Activated CD4-positive, alpha-beta T cell treated with anti-CD3 and anti-CD28 coated beads for 36 hours (primary cell): ENCODE measurements at regions not wholly inside any gene's neighbourhood (a gene's known extent, or its start where the extent isn't known, plus 50 kb on each side); places are given as distances from the start of the nearest gene placed in this dataset.
"Not testable (repeated sequence)": the region's sequence is repeated elsewhere in the genome, so short reads cannot be mapped to it uniquely, and the experiment has no call there.

Source experiments
- ATAC-seq: fragments of 200-7000 bp; cut with Tn5 transposase; one replicate; pipeline ENCODE4 v1.10.0; 2021; ENCODE audit warnings: mild to moderate bottlenecking, moderate library complexity
- CTCF ChIA-PET: fragments of 350-600 bp; sonication (Branson Sonifier 250); formaldehyde crosslinking; loops from one replicate; lab custom pipeline; 2021; ENCODE audit warnings: antibody characterized with exemption; lab: Charles Lee
- POLR2A ChIA-PET: fragments of 350-600 bp; sonication (Branson Sonifier 250); formaldehyde crosslinking; loops from one replicate; lab custom pipeline; 2021; ENCODE audit warnings: antibody characterized with exemption, inconsistent platforms; lab: Charles Lee
- DNase-seq: peaks from one replicate; pipeline ENCODE4 v3.0.0-alpha.2; 2020
- H3K27ac Mint-ChIP-seq: one replicate; pipeline ENCODE4 v1.8.0; 2021; ENCODE audit warnings: mixed read lengths
- H3K27me3 Mint-ChIP-seq: one replicate; pipeline ENCODE4 v1.8.0; 2021; ENCODE audit warnings: mixed read lengths
- H3K36me3 Mint-ChIP-seq: one replicate; pipeline ENCODE4 v1.8.0; 2021; ENCODE audit warnings: low read depth, mixed read lengths
- H3K4me1 Mint-ChIP-seq: one replicate; pipeline ENCODE4 v1.8.0; 2021; ENCODE audit warnings: mixed read lengths
- H3K4me3 Mint-ChIP-seq: one replicate; pipeline ENCODE4 v1.8.0; 2021; ENCODE audit warnings: mild to moderate bottlenecking, moderate library complexity, mixed read lengths
- H3K9me3 Mint-ChIP-seq: one replicate; pipeline ENCODE4 v1.8.0; 2021; ENCODE audit warnings: low read depth, mixed read lengths
- intact Hi-C, 2 experiments: fragments of 100-400 bp; cut with DNase I in 1 of 2; cut with micrococcal nuclease in 1 of 2; formaldehyde crosslinking; loops; one replicate each; pipeline versions ENCODE4 v1.14.2 to v1.15.1; 2022 to 2024; cut with DNase I, micrococcal nuclease

DNA sequence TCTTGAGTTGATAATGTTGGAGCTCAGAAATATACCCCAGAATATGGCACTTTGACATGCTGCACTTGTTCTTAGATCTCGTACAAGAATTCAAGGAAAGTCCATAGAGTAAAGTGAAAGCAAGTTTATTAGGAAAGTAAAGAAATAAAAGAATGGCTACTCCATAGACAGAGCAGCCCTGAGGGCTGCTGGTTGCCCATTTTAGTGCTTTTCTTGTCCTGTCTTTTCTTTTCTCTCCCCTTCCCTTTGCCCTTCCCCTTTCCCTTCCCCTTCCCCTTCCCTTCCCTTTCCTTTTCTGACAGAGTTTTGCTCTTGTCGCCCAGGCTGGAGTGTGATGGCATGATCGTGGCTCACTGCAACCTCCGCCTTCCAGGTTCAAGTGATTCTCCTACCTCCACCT lies 283.4 kb upstream of the SEMA6A start:
- ATAC-seq, H3K4me1 Mint-ChIP-seq, H3K36me3 Mint-ChIP-seq, intact Hi-C loops, H3K4me3 Mint-ChIP-seq, H3K27me3 Mint-ChIP-seq, DNase-seq, H3K9me3 Mint-ChIP-seq, POLR2A ChIA-PET, CTCF ChIA-PET, H3K27ac Mint-ChIP-seq: not testable (repeated sequence)

- DNase-seq (no peak), ATAC-seq (no peak)
- Mint-ChIP-seq H3K27ac (no peak overlapping the region), H3K36me3 (no peaks in the 10 kb centered on the region), H3K4me1 (no peaks in the 10 kb centered on the region), H3K9me3 (no peaks in the 10 kb centered on the region), H3K4me3 (no peak overlapping the region), H3K27me3 (peaks cover 2% of the 10 kb centered on the region)
- ChIA-PET CTCF (no interaction called here), POLR2A (no interaction called here)
- intact Hi-C loops, result no loop called here
Measured at GRCh38 chr5:116856271-116856670, 281.6 kb upstream of the SEMA6A start.

DNA sequence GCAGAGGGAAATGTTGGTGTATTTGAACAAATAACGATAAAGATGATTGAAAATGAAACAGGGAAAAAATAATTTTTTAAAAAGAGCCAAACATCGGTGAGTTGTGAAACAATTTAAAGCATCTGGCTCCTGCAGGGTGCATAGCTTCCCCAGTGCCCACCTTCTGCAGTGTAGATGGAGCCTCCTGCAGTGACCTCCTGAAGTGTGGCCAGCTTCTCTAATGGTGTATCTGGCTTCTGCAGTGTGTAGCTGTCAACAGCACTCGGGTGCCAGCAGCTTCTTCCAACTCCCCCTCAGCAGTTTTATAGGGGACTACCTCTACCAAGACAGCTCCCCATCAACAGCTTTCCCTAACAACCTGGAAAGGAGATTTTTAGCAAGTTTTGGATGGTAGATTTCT lies 279.4 kb upstream of the SEMA6A start:
- Mint-ChIP-seq H3K9me3 (peaks cover 2% of the 10 kb centered on the region), H3K4me1 (no peaks in the 10 kb centered on the region), H3K27ac (no peak overlapping the region), H3K4me3 (no peak overlapping the region), H3K27me3 (peaks cover 8% of the 10 kb centered on the region), H3K36me3 (no peaks in the 10 kb centered on the region)
- DNase-seq (no peak), ATAC-seq (no peak)
- CTCF ChIA-PET, result no interaction called here
- POLR2A ChIA-PET, result interaction anchor here (0.6 kb wide), 1 partner anchor 100 kb away, joined by 3 read pairs; no protein-coding TSS in a partner anchor
- intact Hi-C loops, result no loop called here

DNA sequence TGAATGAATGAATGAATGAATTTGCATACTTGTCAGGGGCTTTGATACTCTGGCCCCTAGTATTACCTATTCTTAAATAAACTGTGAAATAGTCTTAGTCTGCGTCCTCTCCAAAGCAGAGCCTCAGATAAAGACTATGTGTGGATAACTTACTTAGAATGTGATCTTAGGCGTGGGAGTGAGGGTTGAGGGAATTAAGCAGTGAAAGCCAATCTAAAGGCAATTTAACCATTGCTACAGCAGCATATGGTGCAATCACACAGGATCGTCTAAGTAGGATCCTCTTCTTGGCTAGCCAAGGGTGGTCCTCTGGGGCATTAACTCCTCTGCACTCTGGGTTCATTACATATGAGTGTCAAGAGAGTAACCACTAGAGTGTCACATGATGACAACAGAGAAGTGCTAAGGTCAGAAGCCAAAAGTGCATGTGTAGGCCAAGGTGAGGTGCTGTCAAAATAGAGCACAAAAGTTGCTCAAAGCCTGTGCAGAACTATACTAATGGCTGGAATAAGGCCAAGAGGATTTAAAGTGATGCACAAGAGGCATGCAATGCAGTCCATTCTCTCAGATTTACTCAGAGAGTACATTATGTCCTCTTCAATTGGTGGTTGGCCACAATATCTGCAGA lies 274.4 kb upstream of the SEMA6A start:
- DNase-seq (no peak), ATAC-seq (no peak)
- ChIA-PET POLR2A (no interaction called here), CTCF (no interaction called here)
- H3K9me3 Mint-ChIP-seq, result peaks cover 3% of the 10 kb centered on the region
- H3K27me3 Mint-ChIP-seq, result peaks cover 9% of the 10 kb centered on the region
- intact Hi-C loops, result no loop called here
- H3K4me1 Mint-ChIP-seq, result no peaks in the 10 kb centered on the region
- H3K36me3 Mint-ChIP-seq, result no peaks in the 10 kb centered on the region
- no peak overlapping the region for H3K27ac Mint-ChIP-seq
- no peak overlapping the region for H3K4me3 Mint-ChIP-seq

DNA sequence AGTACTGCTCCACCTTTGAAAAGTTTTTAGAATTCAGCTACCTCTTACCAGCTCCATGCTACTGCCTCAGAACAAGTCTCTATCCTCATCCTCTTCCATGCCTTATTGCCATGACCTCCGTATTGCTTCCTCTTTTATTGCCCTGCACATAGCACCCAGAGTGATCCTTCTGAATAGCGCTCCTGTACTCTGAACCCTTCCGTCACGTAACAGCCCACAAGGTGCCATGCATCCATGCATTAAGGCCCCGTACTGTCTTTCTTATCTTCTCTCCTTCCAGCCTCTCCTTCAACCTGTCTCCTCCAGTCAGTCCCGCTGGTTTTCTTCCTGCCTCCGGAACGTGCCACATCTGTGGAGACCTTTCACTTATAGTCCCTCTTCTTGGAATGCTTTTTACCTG lies 273.3 kb upstream of the SEMA6A start:
- intact Hi-C loops, result no loop called here
- ChIA-PET POLR2A (no interaction called here), CTCF (no interaction called here)
- DNase-seq (no peak), ATAC-seq (no peak)
- Mint-ChIP-seq H3K27me3 (peaks cover 8% of the 10 kb centered on the region), H3K4me1 (no peaks in the 10 kb centered on the region), H3K9me3 (peaks cover 3% of the 10 kb centered on the region), H3K4me3 (no peak overlapping the region), H3K27ac (no peak overlapping the region), H3K36me3 (no peaks in the 10 kb centered on the region)

DNA sequence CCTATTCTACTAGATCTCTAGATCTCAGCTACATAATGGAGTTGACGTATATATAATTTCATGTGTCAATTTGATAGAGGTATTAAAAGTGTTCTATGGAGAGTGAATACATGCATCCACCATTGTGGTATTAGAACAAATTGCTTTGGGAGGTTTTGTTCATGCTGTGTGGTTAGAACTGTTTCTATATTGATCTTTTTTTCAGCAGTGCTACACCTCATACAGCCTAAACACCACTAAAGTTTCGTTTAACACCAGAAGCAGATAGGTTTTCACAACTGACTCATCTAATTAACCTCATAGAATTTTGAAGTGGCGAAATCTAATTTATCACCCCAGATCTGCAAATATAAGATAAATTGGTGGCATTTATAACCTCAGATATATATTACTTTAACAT lies 269.4 kb upstream of the SEMA6A start:
- DNase-seq (no peak), ATAC-seq (no peak)
- Mint-ChIP-seq H3K4me3 (no peak overlapping the region), H3K4me1 (no peaks in the 10 kb centered on the region), H3K27me3 (peaks cover 2% of the 10 kb centered on the region), H3K36me3 (no peaks in the 10 kb centered on the region), H3K27ac (no peak overlapping the region), H3K9me3 (peaks cover under 1% of the 10 kb centered on the region)
- intact Hi-C loops, result no loop called here
- POLR2A ChIA-PET, result no interaction called here
- CTCF ChIA-PET, result no interaction called here

GRCh38 chr5:116842514-116842961 lies 267.9 kb upstream of the SEMA6A start:
- H3K9me3 Mint-ChIP-seq, result no peaks in the 10 kb centered on the region
- POLR2A ChIA-PET, result no interaction called here
- no peaks in the 10 kb centered on the region for H3K4me1 Mint-ChIP-seq
- H3K4me3 Mint-ChIP-seq, result no peak overlapping the region
- intact Hi-C loops, result no loop called here
- CTCF ChIA-PET, result no interaction called here
- ATAC-seq (no peak), DNase-seq (no peak)
- no peaks in the 10 kb centered on the region for H3K36me3 Mint-ChIP-seq
- no peaks in the 10 kb centered on the region for H3K27me3 Mint-ChIP-seq
- H3K27ac Mint-ChIP-seq, result no peak overlapping the region

GRCh38 chr5:116841734-116842133 lies 267.1 kb upstream of the SEMA6A start:
- intact Hi-C loops, result no loop called here
- ATAC-seq, result no peak
- Mint-ChIP-seq H3K9me3 (no peaks in the 10 kb centered on the region), H3K4me1 (no peaks in the 10 kb centered on the region), H3K27ac (no peak overlapping the region), H3K27me3 (no peaks in the 10 kb centered on the region), H3K4me3 (no peak overlapping the region), H3K36me3 (no peaks in the 10 kb centered on the region)
- ChIA-PET CTCF (no interaction called here), POLR2A (no interaction called here)
- no peak for DNase-seq

DNA sequence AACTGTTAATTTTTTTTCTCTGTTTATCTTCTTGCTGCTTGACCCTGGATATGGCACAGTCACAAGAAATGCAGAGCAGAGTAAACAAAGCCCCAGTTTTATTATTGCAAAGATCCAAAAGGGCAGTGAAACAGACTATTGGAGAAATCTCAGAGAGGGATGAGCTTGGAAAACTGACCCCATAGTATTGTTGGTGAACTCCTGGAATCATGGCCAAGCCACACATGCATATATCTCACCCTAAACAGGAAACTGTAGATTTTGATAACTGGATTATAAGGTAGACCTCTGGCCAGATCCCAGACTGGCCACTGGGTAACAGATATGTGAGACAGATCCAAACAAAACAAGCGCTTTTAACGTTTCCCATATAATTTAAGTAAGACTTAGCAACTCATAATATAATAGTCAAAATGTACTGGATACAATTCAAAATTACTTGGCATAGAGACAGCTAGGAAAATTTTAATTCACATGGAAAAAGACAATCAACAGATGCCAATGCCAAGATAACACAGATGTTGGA lies 263.5 kb upstream of the SEMA6A start:
- no peak overlapping the region for H3K27ac Mint-ChIP-seq
- DNase-seq (no peak), ATAC-seq (no peak)
- H3K4me1 Mint-ChIP-seq, result no peaks in the 10 kb centered on the region
- intact Hi-C loops, result no loop called here
- ChIA-PET POLR2A (no interaction called here), CTCF (no interaction called here)
- no peaks in the 10 kb centered on the region for H3K27me3 Mint-ChIP-seq
- H3K4me3 Mint-ChIP-seq, result no peak overlapping the region
- no peaks in the 10 kb centered on the region for H3K36me3 Mint-ChIP-seq
- H3K9me3 Mint-ChIP-seq, result no peaks in the 10 kb centered on the region

DNA sequence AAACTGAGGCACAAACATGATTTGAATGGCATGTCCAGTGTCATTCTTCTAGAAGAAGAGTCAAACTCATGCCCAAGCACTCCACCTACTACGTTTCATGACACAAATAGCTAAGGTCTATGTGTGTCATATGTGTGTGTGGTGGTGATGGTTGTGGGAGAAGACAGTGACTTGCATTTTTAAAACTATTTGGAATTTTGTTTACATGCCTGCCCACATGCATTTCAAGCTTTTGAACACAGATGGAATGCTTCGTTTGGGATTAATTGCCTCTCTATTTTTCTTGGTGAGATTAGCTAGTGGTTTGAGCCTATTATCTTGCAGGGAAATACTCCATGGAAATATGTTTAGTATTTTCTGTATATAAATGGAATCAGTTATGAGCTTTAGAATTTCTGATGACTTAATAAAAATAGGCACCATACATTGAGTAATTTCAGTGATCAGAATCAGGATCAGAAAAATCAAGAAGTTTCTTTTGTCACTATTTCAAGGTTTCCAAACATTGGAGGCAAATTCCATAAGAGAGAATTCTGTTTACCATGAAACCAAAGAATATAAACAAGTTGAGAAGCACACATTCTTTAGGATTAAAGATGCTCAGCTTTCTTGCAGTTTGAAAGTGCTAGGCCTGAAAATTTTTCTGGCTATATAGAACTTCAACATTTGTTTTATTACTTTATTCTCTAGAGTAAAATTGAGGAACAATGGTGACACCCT lies 260.3 kb upstream of the SEMA6A start:
- POLR2A ChIA-PET, result no interaction called here
- Mint-ChIP-seq H3K27me3 (no peaks in the 10 kb centered on the region), H3K4me3 (no peak overlapping the region), H3K36me3 (no peaks in the 10 kb centered on the region), H3K9me3 (no peaks in the 10 kb centered on the region), H3K27ac (no peak overlapping the region), H3K4me1 (no peaks in the 10 kb centered on the region)
- DNase-seq, result no peak
- ATAC-seq, result no peak
- intact Hi-C loops, result no loop called here
- CTCF ChIA-PET, result no interaction called here

- ChIA-PET CTCF (no interaction called here), POLR2A (no interaction called here)
- no peak for DNase-seq
- Mint-ChIP-seq H3K4me3 (no peak overlapping the region), H3K9me3 (no peaks in the 10 kb centered on the region), H3K4me1 (no peaks in the 10 kb centered on the region), H3K27ac (no peak overlapping the region), H3K36me3 (no peaks in the 10 kb centered on the region), H3K27me3 (no peaks in the 10 kb centered on the region)
- intact Hi-C loops, result no loop called here
- no peak for ATAC-seq
Measured at GRCh38 chr5:116830079-116830478, 255.5 kb upstream of the SEMA6A start.

- no peaks in the 10 kb centered on the region for H3K4me1 Mint-ChIP-seq
- no peak overlapping the region for H3K4me3 Mint-ChIP-seq
- H3K36me3 Mint-ChIP-seq, result no peaks in the 10 kb centered on the region
- intact Hi-C loops, result no loop called here
- H3K9me3 Mint-ChIP-seq, result no peaks in the 10 kb centered on the region
- no peaks in the 10 kb centered on the region for H3K27me3 Mint-ChIP-seq
- DNase-seq (no peak), ATAC-seq (no peak)
- no peak overlapping the region for H3K27ac Mint-ChIP-seq
- POLR2A ChIA-PET, result no interaction called here
- CTCF ChIA-PET, result no interaction called here
Measured at GRCh38 chr5:116827078-116827477, 252.5 kb upstream of the SEMA6A start.
